Bronchial epithelial cell (primary cell): ENCODE measurements at regions not wholly inside any gene's neighbourhood (a gene's known extent, or its start where the extent isn't known, plus 50 kb on each side); places are given as distances from the start of the nearest gene placed in this dataset.

Experiments used
- DNase-seq: peaks from one replicate; pipeline ENCODE4 v3.0.0-alpha.2; 2010; ENCODE audit warnings: low read depth
- FAIRE-seq: peaks from 2 replicates; lab custom pipeline; 2011; peaks lifted over from hg19 to GRCh38; lab: Jason Lieb, UNC
- H3K27me3 ChIP-seq: 2 replicates; pipeline ENCODE4 v1.5.1; 2011; ENCODE audit warnings: low read length; ENCODE audit not compliant: control insufficient read depth, insufficient read depth
- H3K36me3 ChIP-seq: 2 replicates; pipeline ENCODE4 v1.5.1; 2011; ENCODE audit warnings: low read length; ENCODE audit not compliant: control insufficient read depth, insufficient read depth
- H3K4me3 ChIP-seq: 2 replicates; pipeline ENCODE4 v1.5.1; 2011; ENCODE audit warnings: mild to moderate bottlenecking, low read depth, low read length, control low read depth
- TF ChIP-seq, protein P1 (sequence below): IDR thresholded peaks from 2 replicates; pipeline ENCODE4 v1.5.1; 2011; ENCODE audit warnings: mild to moderate bottlenecking, moderate library complexity, low read length, control low read depth, inconsistent platforms; ENCODE audit not compliant: insufficient read depth, severe bottlenecking

- DNase-seq (no peak), FAIRE-seq (no peak)
- Histone ChIP-seq H3K36me3 (no peaks in the 10 kb centered on the region), H3K4me3 (no peak overlapping the region), H3K27me3 (no peaks in the 10 kb centered on the region)
- TF ChIP-seq, protein P1, sequence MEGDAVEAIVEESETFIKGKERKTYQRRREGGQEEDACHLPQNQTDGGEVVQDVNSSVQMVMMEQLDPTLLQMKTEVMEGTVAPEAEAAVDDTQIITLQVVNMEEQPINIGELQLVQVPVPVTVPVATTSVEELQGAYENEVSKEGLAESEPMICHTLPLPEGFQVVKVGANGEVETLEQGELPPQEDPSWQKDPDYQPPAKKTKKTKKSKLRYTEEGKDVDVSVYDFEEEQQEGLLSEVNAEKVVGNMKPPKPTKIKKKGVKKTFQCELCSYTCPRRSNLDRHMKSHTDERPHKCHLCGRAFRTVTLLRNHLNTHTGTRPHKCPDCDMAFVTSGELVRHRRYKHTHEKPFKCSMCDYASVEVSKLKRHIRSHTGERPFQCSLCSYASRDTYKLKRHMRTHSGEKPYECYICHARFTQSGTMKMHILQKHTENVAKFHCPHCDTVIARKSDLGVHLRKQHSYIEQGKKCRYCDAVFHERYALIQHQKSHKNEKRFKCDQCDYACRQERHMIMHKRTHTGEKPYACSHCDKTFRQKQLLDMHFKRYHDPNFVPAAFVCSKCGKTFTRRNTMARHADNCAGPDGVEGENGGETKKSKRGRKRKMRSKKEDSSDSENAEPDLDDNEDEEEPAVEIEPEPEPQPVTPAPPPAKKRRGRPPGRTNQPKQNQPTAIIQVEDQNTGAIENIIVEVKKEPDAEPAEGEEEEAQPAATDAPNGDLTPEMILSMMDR: no peak
Measured at GRCh38 chr7:46259947-46260346, 338.9 kb upstream of the IGFBP3 start.

GRCh38 chr7:46257761-46258448 lies 336.8 kb upstream of the IGFBP3 start:
- Histone ChIP-seq H3K4me3 (no peak overlapping the region), H3K27me3 (no peaks in the 10 kb centered on the region), H3K36me3 (no peaks in the 10 kb centered on the region)
- DNase-seq: peak; percentile 93
- FAIRE-seq: no peak
- TF ChIP-seq, protein P1: no peak

DNA sequence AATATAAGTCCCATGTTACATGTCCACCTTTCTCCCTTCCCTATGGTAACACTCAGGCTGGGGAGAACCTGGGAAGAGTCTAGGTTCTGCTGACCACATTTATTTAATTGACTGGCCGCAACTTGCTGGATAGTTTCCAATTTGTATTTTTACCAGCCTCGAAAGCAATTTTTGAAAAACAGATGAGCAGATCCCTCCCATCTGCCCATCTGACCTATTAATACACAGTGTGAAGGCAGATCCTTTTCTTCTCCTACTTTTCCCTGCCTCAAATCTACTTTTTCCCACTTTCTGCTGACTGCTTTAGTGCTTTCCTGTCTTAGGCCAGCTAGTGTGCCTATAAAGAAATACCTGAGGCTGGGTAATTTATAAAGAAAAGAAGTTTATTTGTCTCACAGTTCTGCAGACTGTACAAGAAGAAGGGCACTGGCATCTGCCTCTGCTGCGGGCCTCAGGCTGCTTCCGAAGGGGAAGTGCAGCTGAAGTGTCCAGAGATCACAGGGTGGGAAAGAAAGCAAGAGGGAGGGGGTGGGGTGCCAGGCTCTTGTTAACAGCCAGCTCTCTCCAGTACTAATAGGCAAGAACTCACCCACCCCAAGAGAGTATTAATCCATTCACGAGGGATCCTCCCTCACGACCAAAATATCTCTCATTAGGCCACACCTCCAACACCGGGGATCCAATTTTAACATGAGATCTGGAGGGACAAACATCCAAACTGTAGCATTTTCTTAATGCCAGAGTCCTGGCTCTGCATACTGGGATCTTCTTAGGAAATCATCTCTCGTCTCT lies 336.0 kb upstream of the IGFBP3 start:
- TF ChIP-seq, protein P1: no peak
- H3K27me3 ChIP-seq: no peaks in the 10 kb centered on the region
- DNase-seq (no peak), FAIRE-seq (no peak)
- H3K4me3 ChIP-seq: no peak overlapping the region
- no peaks in the 10 kb centered on the region for H3K36me3 ChIP-seq

DNA sequence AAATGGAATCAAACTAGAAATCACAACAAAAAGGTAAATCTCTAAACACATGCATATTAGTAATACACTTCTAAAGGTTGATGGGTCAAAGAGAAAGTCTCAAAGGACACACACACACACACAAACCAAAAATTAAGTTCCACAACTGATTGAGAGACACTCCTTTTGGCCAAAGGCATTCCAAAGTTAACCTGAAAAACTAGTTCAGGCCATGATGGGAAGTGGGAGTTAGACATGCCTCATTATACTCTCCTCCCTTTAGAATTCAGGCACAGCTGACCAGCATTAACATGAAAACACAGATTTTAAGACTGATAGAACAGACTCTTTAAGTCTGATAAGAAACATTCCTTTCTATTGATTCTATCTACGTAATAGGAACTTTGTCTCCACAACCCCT lies 332.4 kb upstream of the IGFBP3 start:
- no peak for FAIRE-seq

GRCh38 chr7:46247664-46248063 lies 326.6 kb upstream of the IGFBP3 start:
- TF ChIP-seq, protein P1: no peak
- DNase-seq: no peak
- Histone ChIP-seq H3K4me3 (no peak overlapping the region), H3K27me3 (no peaks in the 10 kb centered on the region), H3K36me3 (no peaks in the 10 kb centered on the region)
- no peak for FAIRE-seq

More for the DNA sequence above, 332.4 kb upstream of the IGFBP3 start:
- peak; percentile 28 for DNase-seq
- H3K27me3 ChIP-seq: no peaks in the 10 kb centered on the region
- no peak overlapping the region for H3K4me3 ChIP-seq
- H3K36me3 ChIP-seq: no peaks in the 10 kb centered on the region
- TF ChIP-seq, protein P1: no peak
